H1 (cell line): ENCODE measurements at regions not wholly inside any gene's neighbourhood (a gene's known extent, or its start where the extent isn't known, plus 50 kb on each side); places are given as distances from the start of the nearest gene placed in this dataset.

Source experiments
- CTCF ChIA-PET: fragments of 300-600 bp; sonication (Branson Sonifier 250); formaldehyde crosslinking; loops from one replicate; lab custom pipeline; 2021; ENCODE audit not compliant: partially characterized antibody; lab: Charles Lee
- POLR2A ChIA-PET: fragments of 300-600 bp; sonication (Branson Sonifier 250); formaldehyde crosslinking; loops from one replicate; lab custom pipeline; 2021; ENCODE audit warnings: inconsistent platforms; ENCODE audit not compliant: partially characterized antibody; lab: Charles Lee
- DNase-seq, 2 experiments: peaks; one replicate each; pipeline versions ENCODE4 v3.0.0 to v3.0.0-alpha.2; 2010 to 2022; ENCODE audit warnings: low spot score in 2 of 2, low read depth in 1 of 2, mixed read lengths in 1 of 2
- FAIRE-seq: peaks from 2 replicates; lab custom pipeline; 2011; peaks lifted over from hg19 to GRCh38; lab: Jason Lieb, UNC
- H2AFZ ChIP-seq: 2 replicates; pipeline ENCODE4 v1.8.1; 2012; ENCODE audit warnings: low read length, inconsistent platforms
- H2AK5ac ChIP-seq: 2 replicates; pipeline ENCODE4 v1.6.1; 2013; ENCODE audit warnings: low read depth, low read length
- H2BK120ac ChIP-seq: replicated peaks from 2 replicates; pipeline ENCODE3; 2013; ENCODE audit warnings: low read depth, low read length, inconsistent platforms
- H2BK12ac ChIP-seq: 2 replicates; pipeline ENCODE4 v1.6.1; 2013; ENCODE audit warnings: low read depth, low read length
- H2BK15ac ChIP-seq: 2 replicates; pipeline ENCODE4 v1.6.1; 2013; ENCODE audit warnings: low read length
- H2BK20ac ChIP-seq: 2 replicates; pipeline ENCODE4 v1.6.1; 2013; ENCODE audit warnings: low read length
- H2BK5ac ChIP-seq: 2 replicates; pipeline ENCODE4 v1.6.1; 2013; ENCODE audit warnings: low read depth, low read length
- H3K14ac ChIP-seq: 2 replicates; pipeline ENCODE4 v1.6.1; 2013; ENCODE audit warnings: inconsistent platforms; ENCODE audit not compliant: insufficient read length
- H3K18ac ChIP-seq: 2 replicates; pipeline ENCODE4 v1.6.1; 2013; ENCODE audit warnings: low read length; ENCODE audit errors: extremely low read depth
- H3K23ac ChIP-seq: 2 replicates; pipeline ENCODE4 v1.6.1; 2013; ENCODE audit warnings: inconsistent platforms; ENCODE audit not compliant: insufficient read length
- H3K23me2 ChIP-seq: 2 replicates; pipeline ENCODE4 v1.6.1; 2013; ENCODE audit warnings: low read depth, low read length
- H3K27ac ChIP-seq: 2 replicates; pipeline ENCODE4 v1.6.1; 2011; ENCODE audit warnings: low read depth, low read length, inconsistent platforms
- H3K27me3 ChIP-seq, 4 experiments: replicated peaks in 1 of 4; 1 replicate in 1 of 4; 2 replicates in 3 of 4; pipeline versions ENCODE4 v1.6.1 to v1.8.1; 2011 to 2013; ENCODE audit warnings: low read length in 3 of 4, mild to moderate bottlenecking in 3 of 4, inconsistent platforms in 2 of 4, mixed read lengths in 2 of 4, moderate library complexity in 1 of 4; ENCODE audit not compliant: control insufficient read depth in 3 of 4, insufficient read depth in 3 of 4; ENCODE audit errors: extremely low read depth in 1 of 4
- H3K36me3 ChIP-seq, 4 experiments: 2 replicates each; pipeline versions ENCODE4 v1.6.1 to v1.8.1; 2011 to 2013; ENCODE audit warnings: mild to moderate bottlenecking in 4 of 4, low read length in 3 of 4, moderate library complexity in 2 of 4, control low read depth in 1 of 4, inconsistent platforms in 1 of 4; ENCODE audit not compliant: insufficient read depth in 4 of 4, control insufficient read depth in 2 of 4
- H3K4ac ChIP-seq: replicated peaks from 2 replicates; pipeline ENCODE3; 2013; ENCODE audit warnings: low read length, low read depth, mixed read lengths, inconsistent platforms; ENCODE audit not compliant: insufficient read length
- H3K4me1 ChIP-seq, 4 experiments: replicated peaks in 1 of 4; 1 replicate in 1 of 4; 2 replicates in 3 of 4; pipeline versions ENCODE4 v1.6.1 to v1.8.1; 2011 to 2013; ENCODE audit warnings: low read length in 3 of 4, inconsistent platforms in 2 of 4, mixed read lengths in 1 of 4; ENCODE audit not compliant: insufficient read depth in 4 of 4, control insufficient read depth in 3 of 4
- H3K4me2 ChIP-seq, 2 experiments: 2 replicates each; pipeline versions ENCODE4 v1.6.1 to v1.8.1; 2011 to 2013; ENCODE audit warnings: low read depth in 2 of 2, low read length in 2 of 2, control low read depth in 1 of 2, inconsistent platforms in 1 of 2, mild to moderate bottlenecking in 1 of 2; ENCODE audit not compliant: insufficient read depth in 1 of 2
- H3K4me3 ChIP-seq, 4 experiments: fragments of 200-600, 300-600 bp in 1 of 4; sonication (generic), shearing (Covaris generic), sonication (Bioruptor Twin) in 1 of 4; 2 replicates each; pipeline versions ENCODE4 v1.5.1 to v1.8.1; 2011 to 2016; ENCODE audit warnings: low read length in 4 of 4, low read depth in 3 of 4, control low read depth in 2 of 4, inconsistent platforms in 2 of 4, mild to moderate bottlenecking in 2 of 4, mixed read lengths in 1 of 4, moderate library complexity in 1 of 4; ENCODE audit not compliant: insufficient read depth in 2 of 4; ENCODE audit errors: extremely low read depth in 1 of 4
- H3K56ac ChIP-seq: replicated peaks from 2 replicates; pipeline ENCODE3; 2013; ENCODE audit warnings: low read depth, mild to moderate bottlenecking, mixed read lengths, low read length, inconsistent platforms; ENCODE audit not compliant: insufficient read length
- H3K79me1 ChIP-seq: 2 replicates; pipeline ENCODE4 v1.6.1; 2013; ENCODE audit warnings: low read depth, low read length, control low read depth
- H3K79me2 ChIP-seq, 2 experiments: 2 replicates each; pipeline versions ENCODE4 v1.6.1 to v1.8.1; 2012 to 2013; ENCODE audit warnings: low read length in 2 of 2, mild to moderate bottlenecking in 2 of 2, inconsistent platforms in 1 of 2; ENCODE audit not compliant: insufficient read depth in 2 of 2, control insufficient read depth in 1 of 2
- H3K9ac ChIP-seq, 4 experiments: replicated peaks in 1 of 4; 1 replicate in 1 of 4; 2 replicates in 3 of 4; pipeline versions ENCODE4 v1.6.1 to v1.8.1; 2011 to 2013; ENCODE audit warnings: low read depth in 3 of 4, low read length in 3 of 4, control low read depth in 2 of 4, mild to moderate bottlenecking in 2 of 4, moderate library complexity in 2 of 4, inconsistent platforms in 1 of 4; ENCODE audit errors: extremely low read depth in 1 of 4
- H3K9me3 ChIP-seq, 2 experiments: 2 replicates each; pipeline versions ENCODE4 v1.6.1 to v1.8.1; 2012 to 2013; ENCODE audit warnings: mild to moderate bottlenecking in 2 of 2, moderate library complexity in 2 of 2, control low read depth in 1 of 2, inconsistent platforms in 1 of 2, low read depth in 1 of 2, low read length in 1 of 2, mixed read lengths in 1 of 2; ENCODE audit not compliant: insufficient read depth in 2 of 2
- H4K20me1 ChIP-seq, 2 experiments: replicated peaks in 1 of 2; 2 replicates each; pipeline versions ENCODE3 to v1.8.1; 2011 to 2013; ENCODE audit warnings: inconsistent platforms in 2 of 2, low read length in 2 of 2, mild to moderate bottlenecking in 1 of 2; ENCODE audit not compliant: insufficient read depth in 2 of 2, control insufficient read depth in 1 of 2
- H4K5ac ChIP-seq: 2 replicates; pipeline ENCODE4 v1.6.1; 2013; ENCODE audit warnings: low read length, low read depth, mixed read lengths, inconsistent platforms; ENCODE audit not compliant: insufficient read length
- H4K8ac ChIP-seq: 2 replicates; pipeline ENCODE4 v1.8.0; 2013; ENCODE audit warnings: mild to moderate bottlenecking, moderate library complexity, low read length, inconsistent platforms; ENCODE audit not compliant: insufficient read depth; ENCODE audit errors: extremely low read depth
- H4K91ac ChIP-seq: replicated peaks from 2 replicates; pipeline ENCODE3; 2013; ENCODE audit warnings: low read length, mixed read lengths, inconsistent platforms; ENCODE audit not compliant: insufficient read length
- CTCF ChIP-seq, 3 experiments: IDR thresholded peaks; 1 replicate in 2 of 3; 2 replicates in 1 of 3; pipeline versions ENCODE4 v1.5.1 to v1.6.1; 2011; ENCODE audit warnings: low read length in 3 of 3, mild to moderate bottlenecking in 3 of 3, inconsistent platforms in 2 of 3, low read depth in 1 of 3, moderate library complexity in 1 of 3; ENCODE audit not compliant: insufficient read depth in 1 of 3; ENCODE audit errors: control extremely low read depth in 1 of 3
- FOSL1 ChIP-seq: IDR thresholded peaks from 2 replicates; pipeline ENCODE4 v1.6.1; 2011; ENCODE audit warnings: mild to moderate bottlenecking, low read depth, low read length, moderate library complexity; ENCODE audit not compliant: insufficient read depth
- KDM5A ChIP-seq: fragments of 200-600 bp; IDR thresholded peaks from 2 replicates; pipeline ENCODE4 v1.7.1; 2012; ENCODE audit warnings: mild to moderate bottlenecking, low read length, inconsistent platforms, mixed read lengths
- RNF2 ChIP-seq: fragments of 200-900, 300-1000 bp; sonication (generic); IDR thresholded peaks from 2 replicates; pipeline ENCODE4 v1.7.1; 2016; ENCODE audit warnings: borderline replicate concordance, low read depth, mild to moderate bottlenecking, antibody characterized with exemption, low read length; ENCODE audit not compliant: poor library complexity, severe bottlenecking; ENCODE audit errors: missing control alignments
- SIN3A ChIP-seq, 2 experiments: IDR thresholded peaks in 1 of 2; conservative IDR thresholded peaks in 1 of 2; 2 replicates each; pipeline ENCODE4 v1.6.1; 2011 to 2012; ENCODE audit warnings: low read length in 2 of 2, improper control_type of control experiment in 1 of 2, low read depth in 1 of 2, mild to moderate bottlenecking in 1 of 2
- SP1 ChIP-seq: IDR thresholded peaks from 2 replicates; pipeline ENCODE4 v1.6.1; 2011; ENCODE audit warnings: low read depth, low read length
- SRF ChIP-seq: IDR thresholded peaks from 2 replicates; pipeline ENCODE4 v1.6.1; 2011; ENCODE audit warnings: mild to moderate bottlenecking, low read depth, low read length, moderate library complexity
- TAF1 ChIP-seq: IDR thresholded peaks from 2 replicates; pipeline ENCODE4 v1.6.1; 2011; ENCODE audit warnings: mild to moderate bottlenecking, low read depth, low read length
- TCF12 ChIP-seq: IDR thresholded peaks from 2 replicates; pipeline ENCODE4 v1.6.1; 2011; ENCODE audit warnings: low read depth, mild to moderate bottlenecking, low read length
- ZNF274 ChIP-seq: IDR thresholded peaks from 2 replicates; pipeline ENCODE4 v1.7.0; 2012; ENCODE audit warnings: low read length, borderline replicate concordance; ENCODE audit errors: extremely low read depth
- WGBS, 2 experiments: shearing (Covaris generic) in 1 of 2; methylation state at CpG; one replicate each; pipeline versions ENCODE4 v1.1.6 to v1.1.7; 2013 to 2015; ENCODE audit warnings: low lambda C conversion rate in 2 of 2, mixed read lengths in 2 of 2, inconsistent platforms in 1 of 2, low coverage in 1 of 2, missing lambda C conversion rate in 1 of 2; ENCODE audit not compliant: insufficient replicate concordance in 2 of 2, insufficient coverage in 1 of 2, insufficient read length in 1 of 2; ENCODE audit errors: extremely low coverage in 1 of 2, missing lambda C conversion rate in 1 of 2; 5-methylcytosine and 5-hydroxymethylcytosine counted together

GRCh38 chr7:375901-376305 is 85.9 kb downstream of the FOXL3 start:
- peaks cover 2% of the 10 kb centered on the region; the same call in 1 of the 2 replicates for H3K23me2 ChIP-seq
- H3K36me3 ChIP-seq: no peaks in the 10 kb centered on the region
- FAIRE-seq: no peak
- H2BK15ac ChIP-seq: no peak overlapping the region
- no peak overlapping the region for H3K27ac ChIP-seq
- H4K91ac ChIP-seq: no peak overlapping the region
- no peak overlapping the region for H2BK12ac ChIP-seq
- no peak overlapping the region for H3K23ac ChIP-seq
- no peak overlapping the region for H3K4me2 ChIP-seq
- H3K9me3 ChIP-seq: no peaks in the 10 kb centered on the region
- H4K20me1 ChIP-seq: no peaks in the 10 kb centered on the region
- no peak overlapping the region for H2BK5ac ChIP-seq
- H3K4me3 ChIP-seq: no peak overlapping the region
- POLR2A ChIA-PET: no interaction called here
- H3K14ac ChIP-seq: no peak overlapping the region
- H3K9ac ChIP-seq: no peak overlapping the region
- H3K4me1 ChIP-seq: peaks cover 0 to 33% (median 17%) of the 10 kb centered on the region in 4 experiments; a peak in 6 of 7 replicates
- H4K8ac ChIP-seq: no peak overlapping the region
- no peak overlapping the region for H3K4ac ChIP-seq
- H2AK5ac ChIP-seq: no peak overlapping the region
- H2BK20ac ChIP-seq: no peak overlapping the region
- WGBS, 2 experiments: 77% methylated on average over 13 of the region's 19 CpGs; no CpG with 5 or more reads in 1 of the 2 experiments
- H3K79me2 ChIP-seq: no peaks in the 10 kb centered on the region
- no peak overlapping the region for H3K56ac ChIP-seq
- H3K27me3 ChIP-seq: peaks cover 0 to 8% (median 5%) of the 10 kb centered on the region in 4 experiments; a peak in 4 of 7 replicates
- CTCF ChIA-PET: no interaction called here
- no peak overlapping the region for H2BK120ac ChIP-seq
- DNase-seq: peak in 1 of 2 experiments; percentile 49
- peak overlapping the region; percentile 19; the same call in 1 of the 2 replicates for H3K18ac ChIP-seq
- H3K79me1 ChIP-seq: no peaks in the 10 kb centered on the region
- no peak overlapping the region for H4K5ac ChIP-seq
- TF ChIP-seq SIN3A (conservative IDR thresholded peaks at IDR 0.05 in 1 of 2, IDR thresholded peaks at IDR 0.05 in 1 of 2; ENCODE audit: low read depth in 1 of 2, low read length in 2 of 2) (no peak), TCF12 (no peak), SRF (no peak), TAF1 (no peak), FOSL1 (no peak), ZNF274 (no peak), KDM5A (no peak), SP1 (no peak), CTCF (IDR thresholded peaks at IDR 0.05; ENCODE audit: control extremely low read depth in 1 of 3, insufficient read depth in 1 of 3, low read depth in 1 of 3, low read length in 3 of 3) (no peak), RNF2 (no peak)
- TF ChIP-seq, all 59 proteins: peak for 0
- H2AFZ ChIP-seq: no peak overlapping the region
